ENCODE measurements at regions not wholly inside any gene's neighbourhood (a gene's known extent, or its start where the extent isn't known, plus 50 kb on each side); places are given as distances from the start of the nearest gene placed in this dataset.

- Histone ChIP-seq H3K9me2 (ENCODE audit: insufficient read depth, low read length) (no peaks in the 10 kb centered on the region), H2AFZ (ENCODE audit: low read length) (no peak overlapping the region), H3K4me3 (ENCODE audit: low read depth, low read length, poor library complexity, severe bottlenecking) (no peak overlapping the region), H3K36me3 (ENCODE audit: insufficient read depth, low read length) (no peaks in the 10 kb centered on the region), H3K9me3 (ENCODE audit: low read length) (no peaks in the 10 kb centered on the region), H3K79me2 (ENCODE audit: insufficient read depth, low read depth, low read length) (no peaks in the 10 kb centered on the region), H3K27ac (ENCODE audit: low read depth, low read length, poor library complexity, severe bottlenecking) (no peak overlapping the region), H4K20me1 (ENCODE audit: insufficient read depth, low read length) (no peaks in the 10 kb centered on the region), H3K4me2 (ENCODE audit: low read length) (no peak overlapping the region), H3K4me1 (ENCODE audit: insufficient read depth, low read length, poor library complexity, severe bottlenecking) (peaks cover 28% of the 10 kb centered on the region)
- no TSS peak for BruUV-seq (replicated peaks)
- intact Hi-C loops (cut with micrococcal nuclease; ENCODE audit: unreplicated experiment) = no loop called here
- no peak for DNase-seq (ENCODE audit: low spot score)
- ChIA-PET CTCF (ENCODE audit: unreplicated experiment) (no interaction called here), POLR2A (interaction anchor here (1.1 kb wide), 1 partner anchor 42 kb away, joined by 3 read pairs; no protein-coding TSS in a partner anchor)
- TF ChIP-seq EZH2phosphoT487 (IDR thresholded peaks at IDR 0.05; ENCODE audit: borderline replicate concordance, low read depth, low read length) (no peak), CTCF (conservative IDR thresholded peaks at IDR 0.05; ENCODE audit: low read length) (no peak)
Observed at GRCh38 chr1:234886081-234886984, 242.3 kb downstream of the TOMM20 start.

GRCh38 chr1:234885601-234886000 is 243.0 kb downstream of the TOMM20 start:
- no peak overlapping the region for H3K4me3 ChIP-seq (ENCODE audit: low read depth, low read length, poor library complexity, severe bottlenecking)
- no peak overlapping the region for H2AFZ ChIP-seq (ENCODE audit: low read length)
- no peak for TF ChIP-seq EZH2phosphoT487 (IDR thresholded peaks at IDR 0.05; ENCODE audit: borderline replicate concordance, low read depth, low read length)
- no peak for TF ChIP-seq CTCF (conservative IDR thresholded peaks at IDR 0.05; ENCODE audit: low read length)
- DNase-seq (ENCODE audit: low spot score) = no peak
- POLR2A ChIA-PET = interaction anchor here (0.7 kb wide), 1 partner anchor 273 kb away, joined by 3 read pairs; no protein-coding TSS in a partner anchor
- intact Hi-C loops (cut with micrococcal nuclease; ENCODE audit: unreplicated experiment) = no loop called here
- H3K9me2 ChIP-seq (ENCODE audit: insufficient read depth, low read length) = no peaks in the 10 kb centered on the region
- no peaks in the 10 kb centered on the region for H3K36me3 ChIP-seq (ENCODE audit: insufficient read depth, low read length)
- H4K20me1 ChIP-seq (ENCODE audit: insufficient read depth, low read length) = no peaks in the 10 kb centered on the region
- CTCF ChIA-PET (ENCODE audit: unreplicated experiment) = no interaction called here
- no peak overlapping the region for H3K4me2 ChIP-seq (ENCODE audit: low read length)
- H3K79me2 ChIP-seq (ENCODE audit: insufficient read depth, low read depth, low read length) = no peaks in the 10 kb centered on the region
- H3K4me1 ChIP-seq (ENCODE audit: insufficient read depth, low read length, poor library complexity, severe bottlenecking) = peaks cover 36% of the 10 kb centered on the region
- no TSS peak for BruUV-seq (replicated peaks)
- no peak overlapping the region for H3K27ac ChIP-seq (ENCODE audit: low read depth, low read length, poor library complexity, severe bottlenecking)
- no peaks in the 10 kb centered on the region for H3K9me3 ChIP-seq (ENCODE audit: low read length)

- Histone ChIP-seq H3K9me2 (ENCODE audit: insufficient read depth, low read length) (no peaks in the 10 kb centered on the region), H3K4me2 (ENCODE audit: low read length) (no peak overlapping the region), H3K4me1 (ENCODE audit: insufficient read depth, low read length, poor library complexity, severe bottlenecking) (peaks cover 39% of the 10 kb centered on the region), H4K20me1 (ENCODE audit: insufficient read depth, low read length) (no peaks in the 10 kb centered on the region), H3K4me3 (ENCODE audit: low read depth, low read length, poor library complexity, severe bottlenecking) (no peak overlapping the region), H3K9me3 (ENCODE audit: low read length) (no peaks in the 10 kb centered on the region), H2AFZ (ENCODE audit: low read length) (no peak overlapping the region), H3K27ac (ENCODE audit: low read depth, low read length, poor library complexity, severe bottlenecking) (no peak overlapping the region), H3K79me2 (ENCODE audit: insufficient read depth, low read depth, low read length) (no peaks in the 10 kb centered on the region), H3K36me3 (ENCODE audit: insufficient read depth, low read length) (no peaks in the 10 kb centered on the region)
- BruUV-seq (replicated peaks) = no TSS peak
- DNase-seq (ENCODE audit: low spot score) = no peak
- intact Hi-C loops (cut with micrococcal nuclease; ENCODE audit: unreplicated experiment) = no loop called here
- POLR2A ChIA-PET = interaction anchor here (0.5 kb wide), 1 partner anchor 152 kb away, joined by 3 read pairs; no protein-coding TSS in a partner anchor
- CTCF ChIA-PET (ENCODE audit: unreplicated experiment) = no interaction called here
- TF ChIP-seq CTCF (conservative IDR thresholded peaks at IDR 0.05; ENCODE audit: low read length) = no peak
- TF ChIP-seq EZH2phosphoT487 (IDR thresholded peaks at IDR 0.05; ENCODE audit: borderline replicate concordance, low read depth, low read length) = no peak
Observed at GRCh38 chr1:234884701-234885100, 243.9 kb downstream of the TOMM20 start.

Data from OCI-LY7 (cell line).